HepG2 (cell line): ENCODE measurements at regions not wholly inside any gene's neighbourhood (a gene's known extent, or its start where the extent isn't known, plus 50 kb on each side); places are given as distances from the start of the nearest gene placed in this dataset.

ENCODE experiments used
- DNMT1 ChIP-seq: sonication (generic); formaldehyde crosslinking; IDR thresholded peaks from 2 replicates; pipeline ENCODE4 v1.5.1; 2020; ENCODE audit warnings: mild to moderate bottlenecking, missing genetic modification reagents
- EP300 ChIP-seq, 3 experiments: sonication (generic) in 1 of 3; formaldehyde crosslinking in 1 of 3; IDR thresholded peaks; 2 replicates each; pipeline versions ENCODE4 v1.5.1 to v1.6.1; 2011 to 2020; ENCODE audit warnings: low read depth in 2 of 3, low read length in 2 of 3, borderline replicate concordance in 1 of 3, improper control_type of control experiment in 1 of 3, mild to moderate bottlenecking in 1 of 3, missing genetic modification reagents in 1 of 3, moderate library complexity in 1 of 3
- EZH2 ChIP-seq: conservative IDR thresholded peaks from 2 replicates; pipeline ENCODE4 v1.6.1; 2012; ENCODE audit warnings: mild to moderate bottlenecking, low read depth, low read length, moderate library complexity
- GPN1 ChIP-seq: sonication (generic); formaldehyde crosslinking; IDR thresholded peaks from 2 replicates; pipeline ENCODE4 v1.5.1; 2020; ENCODE audit warnings: missing genetic modification reagents, borderline replicate concordance
- MED1 ChIP-seq: sonication (generic); formaldehyde crosslinking; IDR thresholded peaks from 2 replicates; pipeline ENCODE4 v1.4.0; 2020; ENCODE audit warnings: missing genetic modification reagents
- PHF21A ChIP-seq: sonication (generic); formaldehyde crosslinking; IDR thresholded peaks from 2 replicates; pipeline ENCODE4 v1.5.0; 2020; ENCODE audit warnings: mild to moderate bottlenecking, missing genetic modification reagents
- SRY ChIP-seq: sonication (generic); formaldehyde crosslinking; IDR thresholded peaks from 2 replicates; pipeline ENCODE4 v1.8.0; 2022; ENCODE audit warnings: mild to moderate bottlenecking, missing genetic modification reagents
- ZKSCAN5 ChIP-seq: sonication (generic); formaldehyde crosslinking; IDR thresholded peaks from 2 replicates; pipeline ENCODE4 v1.5.1; 2020; ENCODE audit warnings: mild to moderate bottlenecking, missing genetic modification reagents
- ZNF678 ChIP-seq: sonication (generic); formaldehyde crosslinking; IDR thresholded peaks from 2 replicates; pipeline ENCODE4 v1.4.0; 2020; ENCODE audit warnings: mild to moderate bottlenecking, missing genetic modification reagents
- TF ChIP-seq, protein P1 (sequence below): sonication (generic); formaldehyde crosslinking; IDR thresholded peaks from 2 replicates; pipeline ENCODE4 v1.5.1; 2020; ENCODE audit warnings: mild to moderate bottlenecking, missing genetic modification reagents, borderline replicate concordance
- TF ChIP-seq, protein P2 (sequence below): sonication (generic); formaldehyde crosslinking; IDR thresholded peaks from 2 replicates; pipeline ENCODE4 v1.9.0; 2022; ENCODE audit warnings: low read depth, missing genetic modification reagents

DNA sequence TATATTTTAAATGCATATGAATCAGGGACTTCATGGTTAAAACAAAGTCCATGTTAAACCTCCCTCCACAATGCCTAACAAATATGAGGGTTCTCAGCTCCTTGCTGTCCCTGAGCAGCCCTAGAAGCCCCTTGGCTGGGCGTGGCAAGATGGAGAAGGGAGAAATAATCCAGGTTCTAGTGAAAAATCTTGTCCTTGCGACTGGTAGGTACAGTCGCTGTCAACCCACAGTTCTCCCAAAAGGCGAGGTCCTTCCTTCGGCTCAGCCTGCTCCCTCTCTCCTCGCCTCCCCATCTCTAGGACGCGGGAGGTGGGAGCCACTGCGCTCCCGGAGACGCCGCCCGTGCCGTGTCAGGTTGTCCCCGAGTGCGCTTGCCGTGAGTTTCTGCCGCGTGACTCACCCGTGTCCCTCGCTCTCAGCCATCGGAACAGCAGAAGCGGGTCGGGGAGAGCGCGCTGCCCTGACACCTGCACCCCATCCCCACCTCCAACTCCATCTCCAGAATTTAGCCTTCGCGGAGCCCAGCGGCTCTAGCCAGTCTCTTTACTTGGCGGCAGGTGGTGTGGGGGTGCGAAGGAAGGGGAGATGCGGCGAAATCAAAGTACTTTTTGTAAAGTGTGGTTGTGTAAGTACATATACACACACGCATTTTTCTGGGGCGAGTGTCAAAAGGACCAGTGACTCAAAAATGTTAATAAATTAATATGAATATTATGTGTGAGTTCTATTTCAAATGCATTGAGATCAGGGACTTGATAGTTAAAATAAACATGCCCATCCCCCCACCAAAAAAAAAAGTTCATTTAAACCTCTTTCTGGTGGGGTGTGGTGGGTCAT, 65.1 kb upstream of the TMEM17 start (continued):
- TF ChIP-seq, protein P1, sequence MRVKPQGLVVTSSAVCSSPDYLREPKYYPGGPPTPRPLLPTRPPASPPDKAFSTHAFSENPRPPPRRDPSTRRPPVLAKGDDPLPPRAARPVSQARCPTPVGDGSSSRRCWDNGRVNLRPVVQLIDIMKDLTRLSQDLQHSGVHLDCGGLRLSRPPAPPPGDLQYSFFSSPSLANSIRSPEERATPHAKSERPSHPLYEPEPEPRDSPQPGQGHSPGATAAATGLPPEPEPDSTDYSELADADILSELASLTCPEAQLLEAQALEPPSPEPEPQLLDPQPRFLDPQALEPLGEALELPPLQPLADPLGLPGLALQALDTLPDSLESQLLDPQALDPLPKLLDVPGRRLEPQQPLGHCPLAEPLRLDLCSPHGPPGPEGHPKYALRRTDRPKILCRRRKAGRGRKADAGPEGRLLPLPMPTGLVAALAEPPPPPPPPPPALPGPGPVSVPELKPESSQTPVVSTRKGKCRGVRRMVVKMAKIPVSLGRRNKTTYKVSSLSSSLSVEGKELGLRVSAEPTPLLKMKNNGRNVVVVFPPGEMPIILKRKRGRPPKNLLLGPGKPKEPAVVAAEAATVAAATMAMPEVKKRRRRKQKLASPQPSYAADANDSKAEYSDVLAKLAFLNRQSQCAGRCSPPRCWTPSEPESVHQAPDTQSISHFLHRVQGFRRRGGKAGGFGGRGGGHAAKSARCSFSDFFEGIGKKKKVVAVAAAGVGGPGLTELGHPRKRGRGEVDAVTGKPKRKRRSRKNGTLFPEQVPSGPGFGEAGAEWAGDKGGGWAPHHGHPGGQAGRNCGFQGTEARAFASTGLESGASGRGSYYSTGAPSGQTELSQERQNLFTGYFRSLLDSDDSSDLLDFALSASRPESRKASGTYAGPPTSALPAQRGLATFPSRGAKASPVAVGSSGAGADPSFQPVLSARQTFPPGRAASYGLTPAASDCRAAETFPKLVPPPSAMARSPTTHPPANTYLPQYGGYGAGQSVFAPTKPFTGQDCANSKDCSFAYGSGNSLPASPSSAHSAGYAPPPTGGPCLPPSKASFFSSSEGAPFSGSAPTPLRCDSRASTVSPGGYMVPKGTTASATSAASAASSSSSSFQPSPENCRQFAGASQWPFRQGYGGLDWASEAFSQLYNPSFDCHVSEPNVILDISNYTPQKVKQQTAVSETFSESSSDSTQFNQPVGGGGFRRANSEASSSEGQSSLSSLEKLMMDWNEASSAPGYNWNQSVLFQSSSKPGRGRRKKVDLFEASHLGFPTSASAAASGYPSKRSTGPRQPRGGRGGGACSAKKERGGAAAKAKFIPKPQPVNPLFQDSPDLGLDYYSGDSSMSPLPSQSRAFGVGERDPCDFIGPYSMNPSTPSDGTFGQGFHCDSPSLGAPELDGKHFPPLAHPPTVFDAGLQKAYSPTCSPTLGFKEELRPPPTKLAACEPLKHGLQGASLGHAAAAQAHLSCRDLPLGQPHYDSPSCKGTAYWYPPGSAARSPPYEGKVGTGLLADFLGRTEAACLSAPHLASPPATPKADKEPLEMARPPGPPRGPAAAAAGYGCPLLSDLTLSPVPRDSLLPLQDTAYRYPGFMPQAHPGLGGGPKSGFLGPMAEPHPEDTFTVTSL (CRISPR knock-in tag): 0 out of 2 replicates have a peak, but pooled peaks have one; percentile 53
- TF ChIP-seq PHF21A (CRISPR knock-in tag) (no peak), ZKSCAN5 (CRISPR knock-in tag) (no peak), ZNF678 (no peak), DNMT1 (CRISPR knock-in tag) (no peak), EZH2 (no peak), MED1 (CRISPR knock-in tag) (no peak), EP300 (IDR thresholded peaks at IDR 0.05; ENCODE audit: low read depth in 2 of 2, low read length in 2 of 2) (no peak), EP300 (CRISPR knock-in tag; IDR thresholded peaks at IDR 0.05; ENCODE audit: borderline replicate concordance) (no peak), SRY (CRISPR knock-in tag) (no peak; the same call in 1 of the 2 replicates), GPN1 (CRISPR knock-in tag) (no peak)
- TF ChIP-seq, protein P2, sequence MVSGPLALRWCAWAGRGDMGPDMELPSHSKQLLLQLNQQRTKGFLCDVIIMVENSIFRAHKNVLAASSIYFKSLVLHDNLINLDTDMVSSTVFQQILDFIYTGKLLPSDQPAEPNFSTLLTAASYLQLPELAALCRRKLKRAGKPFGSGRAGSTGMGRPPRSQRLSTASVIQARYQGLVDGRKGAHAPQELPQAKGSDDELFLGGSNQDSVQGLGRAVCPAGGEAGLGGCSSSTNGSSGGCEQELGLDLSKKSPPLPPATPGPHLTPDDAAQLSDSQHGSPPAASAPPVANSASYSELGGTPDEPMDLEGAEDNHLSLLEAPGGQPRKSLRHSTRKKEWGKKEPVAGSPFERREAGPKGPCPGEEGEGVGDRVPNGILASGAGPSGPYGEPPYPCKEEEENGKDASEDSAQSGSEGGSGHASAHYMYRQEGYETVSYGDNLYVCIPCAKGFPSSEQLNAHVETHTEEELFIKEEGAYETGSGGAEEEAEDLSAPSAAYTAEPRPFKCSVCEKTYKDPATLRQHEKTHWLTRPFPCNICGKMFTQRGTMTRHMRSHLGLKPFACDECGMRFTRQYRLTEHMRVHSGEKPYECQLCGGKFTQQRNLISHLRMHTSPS: no peak
